Thyroid gland (tissue), 4 donors: ENCODE measurements at regions not wholly inside any gene's neighbourhood (a gene's known extent, or its start where the extent isn't known, plus 50 kb on each side); places are given as distances from the start of the nearest gene placed in this dataset.

Source experiments
- DNase-seq, 2 donors: peaks; one replicate each; pipeline ENCODE4 v3.0.0-alpha.2; 2019
- H3K27ac ChIP-seq, 3 donors: fragments of 200-600 bp; sonication (generic); 1 replicate in 2 of 3; 2 replicates in 1 of 3; pipeline ENCODE4 v1.5.1; 2016 to 2019; ENCODE audit warnings: mild to moderate bottlenecking in 1 of 3, moderate library complexity in 1 of 3
- H3K27me3 ChIP-seq: fragments of 200-600 bp; sonication (generic); one replicate; pipeline ENCODE4 v1.5.1; 2019
- H3K36me3 ChIP-seq, 2 donors: fragments of 200-600 bp; sonication (generic); one replicate each; pipeline ENCODE4 v1.5.1; 2016 to 2019
- H3K4me1 ChIP-seq, 2 donors: fragments of 200-600 bp; sonication (generic); one replicate each; pipeline ENCODE4 v1.5.1; 2017 to 2019
- H3K4me3 ChIP-seq, 3 donors: fragments of 200-600 bp; sonication (generic); replicated peaks in 1 of 3; 1 replicate in 2 of 3; 2 replicates in 1 of 3; pipeline ENCODE4 v1.5.1; 2016; ENCODE audit warnings: mild to moderate bottlenecking in 1 of 3
- H3K9me3 ChIP-seq: fragments of 200-600 bp; sonication (generic); one replicate; pipeline ENCODE4 v1.5.1; 2017
- CTCF ChIP-seq, 6 experiments: fragments of 200-600 bp in 3 of 6; fragments of 450-650 bp in 3 of 6; sonication (generic) in 3 of 6; IDR thresholded peaks; one replicate each; pipeline ENCODE4 v1.5.1; 2016 to 2019; ENCODE audit warnings: antibody characterized with exemption in 6 of 6, mild to moderate bottlenecking in 2 of 6, inconsistent platforms in 1 of 6, moderate library complexity in 1 of 6
- POLR2A ChIP-seq, 2 donors: fragments of 450-650 bp; IDR thresholded peaks; one replicate each; pipeline ENCODE4 v1.6.1; 2017; ENCODE audit warnings: antibody characterized with exemption in 2 of 2, mild to moderate bottlenecking in 2 of 2, moderate library complexity in 1 of 2
- WGBS, 2 donors: methylation state at CpG; one replicate each; pipeline ENCODE4 v1.1.5; 2017; 5-methylcytosine and 5-hydroxymethylcytosine counted together
- intact Hi-C: fragments of 100-400 bp; cut with DNase I; formaldehyde crosslinking; loops from one replicate; pipeline ENCODE4 v1.15.1; 2023

- H3K4me3 ChIP-seq, result no peak overlapping the region
- no peaks in the 10 kb centered on the region for H3K36me3 ChIP-seq
- no peaks in the 10 kb centered on the region for H3K9me3 ChIP-seq
- intact Hi-C loops, result no loop called here
- DNase-seq, result no peak
- H3K4me1 ChIP-seq, result no peaks in the 10 kb centered on the region
- H3K27me3 ChIP-seq, result no peaks in the 10 kb centered on the region
- WGBS, 2 donors, result 87 to 92% methylated on average over 4 of the region's 4 CpGs
- H3K27ac ChIP-seq, result no peak overlapping the region
- TF ChIP-seq CTCF (IDR thresholded peaks at IDR 0.05) (no peak), POLR2A (IDR thresholded peaks at IDR 0.05) (no peak)
These were observed 189.0 kb downstream of the URB2 start for GRCh38 chr1:229815076-229815475.

- no peak overlapping the region for H3K27ac ChIP-seq
- H3K4me3 ChIP-seq, result no peak overlapping the region
- no peaks in the 10 kb centered on the region for H3K4me1 ChIP-seq
- TF ChIP-seq CTCF (IDR thresholded peaks at IDR 0.05), result no peak
- no peak for TF ChIP-seq POLR2A (IDR thresholded peaks at IDR 0.05)
- no peak for DNase-seq
- H3K9me3 ChIP-seq, result no peaks in the 10 kb centered on the region
- no peaks in the 10 kb centered on the region for H3K27me3 ChIP-seq
- no peaks in the 10 kb centered on the region for H3K36me3 ChIP-seq
- intact Hi-C loops, result no loop called here
- WGBS, 2 donors, result 80 to 82% methylated on average over 2 of the region's 2 CpGs
These were observed 189.9 kb downstream of the URB2 start for GRCh38 chr1:229815961-229816360.

- DNase-seq, result no peak
- no peaks in the 10 kb centered on the region for H3K4me1 ChIP-seq
- no peaks in the 10 kb centered on the region for H3K27me3 ChIP-seq
- H3K27ac ChIP-seq, result no peak overlapping the region
- H3K36me3 ChIP-seq, result no peaks in the 10 kb centered on the region
- H3K9me3 ChIP-seq, result no peaks in the 10 kb centered on the region
- no peak for TF ChIP-seq CTCF (IDR thresholded peaks at IDR 0.05)
- no peak for TF ChIP-seq POLR2A (IDR thresholded peaks at IDR 0.05)
- H3K4me3 ChIP-seq, result no peak overlapping the region
- intact Hi-C loops, result no loop called here
- 88 to 91% methylated on average over 1 of the region's 1 CpG for WGBS, 2 donors
These were observed 191.9 kb downstream of the URB2 start for GRCh38 chr1:229817936-229818335.

- Histone ChIP-seq H3K4me1 (no peaks in the 10 kb centered on the region), H3K36me3 (no peaks in the 10 kb centered on the region)
- intact Hi-C loops, result no loop called here
These were observed 193.0 kb downstream of the URB2 start for GRCh38 chr1:229819091-229819490.

GRCh38 chr1:229822026-229822425 lies 196.0 kb downstream of the URB2 start:
- Histone ChIP-seq H3K27me3 (no peaks in the 10 kb centered on the region), H3K27ac (no peak overlapping the region), H3K9me3 (no peaks in the 10 kb centered on the region), H3K4me1 (no peaks in the 10 kb centered on the region), H3K36me3 (no peaks in the 10 kb centered on the region), H3K4me3 (no peak overlapping the region)
- TF ChIP-seq POLR2A (IDR thresholded peaks at IDR 0.05) (no peak), CTCF (IDR thresholded peaks at IDR 0.05) (no peak)
- 86 to 88% methylated on average over 4 of the region's 4 CpGs for WGBS, 2 donors
- no peak for DNase-seq
- intact Hi-C loops, result no loop called here

More at GRCh38 chr1:229819091-229819490, 193.0 kb downstream of the URB2 start:
- DNase-seq, result no peak
- Histone ChIP-seq H3K27me3 (no peaks in the 10 kb centered on the region), H3K4me3 (no peak overlapping the region), H3K27ac (no peak overlapping the region), H3K9me3 (no peaks in the 10 kb centered on the region)
- WGBS, 2 donors, result 49 to 80% methylated on average over 1 of the region's 1 CpG
- TF ChIP-seq CTCF (IDR thresholded peaks at IDR 0.05) (no peak), POLR2A (IDR thresholded peaks at IDR 0.05) (no peak)
